SK-MEL-5 (cell line): ENCODE measurements at regions not wholly inside any gene's neighbourhood (a gene's known extent, or its start where the extent isn't known, plus 50 kb on each side); places are given as distances from the start of the nearest gene placed in this dataset.
A peak's percentile ranks its signal among the peaks of the same experiment; 100 is the strongest.

ENCODE experiments used
- DNase-seq: peaks from one replicate; pipeline ENCODE4 v3.0.0-alpha.2; 2016; ENCODE audit warnings: low read depth, low spot score
- in situ Hi-C: cut with HindIII; loops from 2 replicates; pipeline ENCODE4 v1.10.0; 2016; ENCODE audit warnings: low sequenced_read_pairs, high pct_unique_total_duplicates, low pct_unique_long_range_greater_than_20kb

DNA sequence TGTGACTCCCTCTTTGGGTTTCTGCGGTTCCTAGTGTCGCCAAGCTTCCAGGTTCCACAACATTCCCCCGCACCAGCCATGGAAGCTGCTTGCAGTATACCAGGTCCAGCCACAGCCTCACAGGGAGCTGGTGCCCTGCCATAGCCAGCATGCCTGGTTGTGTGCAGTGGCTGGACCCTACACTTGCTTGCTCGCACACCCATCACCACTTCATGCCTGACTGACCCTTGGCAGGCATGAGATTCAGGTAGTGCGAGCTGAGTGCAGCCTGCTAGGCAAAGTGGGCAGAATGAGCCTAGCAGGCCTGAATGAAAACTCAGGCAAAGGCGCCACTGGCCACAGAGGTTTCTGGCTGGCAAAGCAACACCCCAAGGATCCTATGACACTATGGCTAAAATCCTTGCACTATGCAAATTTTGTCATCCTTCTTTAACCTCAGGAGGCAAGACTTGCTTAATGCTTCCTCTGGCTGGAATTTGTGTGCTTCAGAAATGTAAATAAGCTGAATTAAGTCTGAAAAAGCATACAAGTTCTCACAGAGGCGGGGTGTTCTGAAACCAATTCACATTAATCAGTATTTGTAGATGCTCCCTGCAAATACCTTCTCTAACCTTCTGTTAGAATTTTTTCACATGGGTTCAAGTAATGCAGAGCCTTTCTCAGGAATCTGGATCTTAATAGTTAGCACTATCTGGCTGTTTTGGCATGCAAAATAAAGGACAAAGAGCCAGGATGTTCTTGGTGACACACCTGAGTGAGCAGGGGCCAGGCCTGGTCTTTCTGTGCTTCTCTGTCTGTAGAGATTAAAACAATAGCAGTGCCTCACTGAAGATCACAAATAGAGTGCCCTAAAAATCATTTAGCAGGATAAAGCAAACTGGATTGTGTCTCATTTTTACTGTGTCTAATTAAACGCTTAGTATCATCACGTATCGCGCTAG, 256.9 kb downstream of the GPATCH2 start:
- DNase-seq: no peak
- in situ Hi-C loops: no loop called here

- in situ Hi-C loops: no loop called here
- no peak for DNase-seq
Observed at GRCh38 chr1:217372049-217372970, 258.6 kb downstream of the GPATCH2 start.

GRCh38 chr1:217370757-217371156, 260.1 kb downstream of the GPATCH2 start:
- in situ Hi-C loops: no loop called here
- no peak for DNase-seq

- in situ Hi-C loops: no loop called here
- no peak for DNase-seq
Observed at GRCh38 chr1:217369996-217370551, 260.8 kb downstream of the GPATCH2 start.

- DNase-seq: no peak
- in situ Hi-C loops: no loop called here
Observed at GRCh38 chr1:217369271-217369981, 261.5 kb downstream of the GPATCH2 start.

DNA sequence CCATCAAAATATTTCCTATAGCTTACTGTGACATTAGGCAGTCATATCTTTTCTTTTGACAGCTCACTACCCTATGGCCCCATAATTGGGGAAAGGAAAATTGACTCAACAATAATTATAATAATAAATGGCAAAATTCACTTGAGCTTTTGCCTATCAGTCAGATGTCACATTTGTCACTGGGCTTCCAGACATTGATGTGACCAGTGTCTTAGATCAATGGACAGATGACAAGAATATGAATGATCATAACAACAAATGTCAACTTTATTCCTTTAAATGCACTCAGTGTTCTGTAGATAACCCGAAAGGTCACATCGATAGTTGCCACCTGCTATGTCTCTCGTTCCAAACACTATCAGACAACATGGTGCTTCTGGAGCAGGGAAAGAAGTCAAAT, 266.7 kb downstream of the GPATCH2 start:
- in situ Hi-C loops: no loop called here
- no peak for DNase-seq

DNA sequence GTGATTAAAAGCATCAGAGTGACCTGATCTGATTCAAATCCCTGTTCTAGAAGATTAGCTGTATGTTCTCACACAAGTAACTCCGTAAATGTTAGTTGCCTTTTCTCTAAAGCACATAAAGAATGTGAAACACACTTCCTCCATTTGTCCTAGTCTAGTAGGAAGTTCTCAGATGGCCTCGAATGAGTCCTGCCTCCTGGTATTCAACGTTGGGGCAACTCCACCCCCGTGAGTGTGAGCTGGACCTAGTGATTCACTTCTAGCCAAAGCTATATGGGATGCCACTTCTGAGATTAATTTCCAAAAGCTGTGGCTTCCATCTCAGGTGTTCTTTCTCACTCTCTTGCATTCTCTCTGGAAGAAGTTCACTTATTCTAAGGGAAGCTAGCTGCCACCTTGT, 267.6 kb downstream of the GPATCH2 start:
- no peak for DNase-seq
- in situ Hi-C loops: no loop called here

- DNase-seq: no peak
- in situ Hi-C loops: no loop called here
Observed at GRCh38 chr1:217360510-217360909, 270.4 kb downstream of the GPATCH2 start.

GRCh38 chr1:217354895-217355294, 276.0 kb downstream of the GPATCH2 start:
- in situ Hi-C loops: no loop called here
- no peak for DNase-seq

DNA sequence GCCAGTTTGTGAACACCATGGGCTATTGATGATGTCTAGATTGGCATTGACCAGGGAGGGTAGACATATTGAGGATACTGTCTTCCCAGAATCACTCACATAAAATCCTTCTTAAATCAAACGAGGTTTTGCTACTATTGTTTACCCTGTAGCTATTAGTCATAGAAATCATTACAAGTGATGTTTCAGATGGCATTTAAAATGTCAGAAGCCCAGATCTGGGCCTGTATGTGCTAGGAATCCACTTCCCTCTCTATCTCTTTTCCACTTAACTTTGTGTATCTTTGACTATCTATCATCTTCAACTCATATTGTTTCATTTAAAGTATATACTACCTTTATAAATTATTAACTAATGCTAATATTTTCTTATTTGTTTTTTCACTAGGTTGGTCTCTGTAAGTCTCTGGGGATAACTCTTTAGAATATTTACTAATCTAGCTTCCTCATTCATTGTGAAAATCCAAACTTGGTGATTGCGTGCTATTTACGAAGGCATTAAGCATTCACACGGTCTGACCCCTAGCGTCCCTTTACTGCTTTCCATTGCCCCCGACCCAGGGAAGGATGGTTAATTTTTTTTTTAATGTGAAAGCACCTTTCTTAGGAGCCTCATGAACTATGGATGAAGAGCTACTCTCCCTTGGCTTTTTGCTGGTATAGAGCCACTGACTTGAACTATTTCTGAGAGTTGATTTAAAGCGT, 281.8 kb downstream of the GPATCH2 start:
- in situ Hi-C loops: no loop called here
- no peak for DNase-seq

DNA sequence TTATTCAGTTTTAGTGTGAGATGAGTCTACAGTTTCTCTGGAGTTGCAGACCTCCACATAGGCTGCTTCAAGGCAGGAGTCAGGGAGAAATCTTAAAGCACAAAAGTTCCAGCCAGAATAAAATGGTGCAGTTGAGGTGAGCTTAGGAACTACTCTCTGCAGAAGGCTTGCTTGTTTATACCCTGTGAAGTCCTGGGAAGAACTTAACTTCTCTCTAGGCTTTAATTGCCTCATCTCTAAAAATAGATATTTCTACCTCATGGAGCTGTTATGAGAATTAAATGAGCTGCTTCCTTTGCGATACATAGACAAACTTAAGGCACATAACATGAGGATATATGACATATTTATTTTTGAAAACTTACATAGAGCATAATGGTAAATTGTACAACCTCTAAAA, 286.2 kb downstream of the GPATCH2 start:
- in situ Hi-C loops: no loop called here
- DNase-seq: no peak

DNA sequence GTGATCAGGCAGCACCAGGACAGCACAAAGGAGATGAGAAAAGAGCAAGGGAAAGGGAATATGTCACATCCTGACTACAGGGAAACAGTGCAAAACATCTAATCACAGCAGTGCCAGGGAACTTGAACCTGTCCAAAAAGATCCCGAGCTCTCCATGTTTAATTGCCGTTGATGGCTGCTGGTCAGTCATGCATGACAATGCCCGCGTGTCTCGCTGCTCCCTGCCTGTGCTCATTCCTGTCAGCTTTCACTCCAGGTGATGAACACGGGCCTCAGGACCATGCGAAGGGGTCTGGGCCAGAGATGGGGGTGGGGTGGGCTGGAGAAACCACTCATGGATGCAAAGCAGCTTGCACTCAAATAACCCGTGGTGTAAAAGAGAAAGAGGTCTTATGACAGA, 287.0 kb downstream of the GPATCH2 start:
- DNase-seq: no peak
- in situ Hi-C loops: no loop called here

DNA sequence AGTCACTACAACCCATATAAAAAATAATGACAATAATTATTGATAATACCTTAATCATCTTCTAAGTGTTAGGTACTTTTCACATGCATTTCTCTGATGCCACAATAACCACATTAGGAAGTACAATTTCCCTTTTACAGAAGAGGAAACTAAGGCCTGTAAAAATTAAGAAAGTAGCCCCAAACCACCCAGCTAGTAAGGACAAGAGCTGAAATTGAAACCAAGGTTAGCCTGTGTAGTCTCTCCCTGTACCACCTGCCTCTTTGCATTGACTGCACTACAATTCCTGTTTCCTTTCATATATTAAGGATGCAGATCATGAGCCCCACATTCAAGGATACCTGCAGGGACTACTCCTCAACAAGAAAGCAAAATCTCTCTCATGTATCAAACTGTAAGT, 288.8 kb downstream of the GPATCH2 start:
- no peak for DNase-seq
- in situ Hi-C loops: no loop called here

GRCh38 chr1:217336724-217337123, 294.2 kb downstream of the GPATCH2 start:
- DNase-seq: no peak
- in situ Hi-C loops: no loop called here

GRCh38 chr1:217333939-217334338, 297.0 kb downstream of the GPATCH2 start:
- in situ Hi-C loops: no loop called here
- peak; percentile 73 for DNase-seq

GRCh38 chr1:217332431-217333065, 298.3 kb downstream of the GPATCH2 start:
- in situ Hi-C loops: no loop called here
- no peak for DNase-seq

DNA sequence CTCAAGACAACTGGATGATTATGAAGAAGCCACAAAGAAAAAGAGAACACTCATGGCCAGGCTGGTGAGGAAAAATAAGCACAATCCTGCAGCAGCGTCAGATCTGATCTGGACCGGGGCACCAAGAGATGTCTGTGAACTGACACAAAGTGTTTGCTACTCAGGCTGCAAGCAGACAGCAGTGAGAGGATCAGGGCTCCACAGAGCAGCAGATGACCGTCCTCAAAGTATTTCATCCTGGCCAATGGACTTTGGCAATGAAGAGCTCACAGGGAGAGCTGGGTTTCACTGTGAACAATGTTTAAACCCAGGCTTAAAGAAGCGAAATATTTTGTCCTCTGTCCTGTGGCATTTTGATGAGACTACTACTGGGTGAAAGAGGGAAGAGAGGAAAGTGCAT, 299.2 kb downstream of the GPATCH2 start:
- in situ Hi-C loops: no loop called here
- no peak for DNase-seq
